CD4-positive, alpha-beta T cell treated with Interleukin-2 at 100 ng/mL for 4 hours (primary cell): ENCODE measurements at regions not wholly inside any gene's neighbourhood (a gene's known extent, or its start where the extent isn't known, plus 50 kb on each side); places are given as distances from the start of the nearest gene placed in this dataset.

ENCODE experiments used
- DNase-seq: peaks from one replicate; pipeline ENCODE4 v3.0.0-alpha.2; 2020; ENCODE audit warnings: low spot score

DNA sequence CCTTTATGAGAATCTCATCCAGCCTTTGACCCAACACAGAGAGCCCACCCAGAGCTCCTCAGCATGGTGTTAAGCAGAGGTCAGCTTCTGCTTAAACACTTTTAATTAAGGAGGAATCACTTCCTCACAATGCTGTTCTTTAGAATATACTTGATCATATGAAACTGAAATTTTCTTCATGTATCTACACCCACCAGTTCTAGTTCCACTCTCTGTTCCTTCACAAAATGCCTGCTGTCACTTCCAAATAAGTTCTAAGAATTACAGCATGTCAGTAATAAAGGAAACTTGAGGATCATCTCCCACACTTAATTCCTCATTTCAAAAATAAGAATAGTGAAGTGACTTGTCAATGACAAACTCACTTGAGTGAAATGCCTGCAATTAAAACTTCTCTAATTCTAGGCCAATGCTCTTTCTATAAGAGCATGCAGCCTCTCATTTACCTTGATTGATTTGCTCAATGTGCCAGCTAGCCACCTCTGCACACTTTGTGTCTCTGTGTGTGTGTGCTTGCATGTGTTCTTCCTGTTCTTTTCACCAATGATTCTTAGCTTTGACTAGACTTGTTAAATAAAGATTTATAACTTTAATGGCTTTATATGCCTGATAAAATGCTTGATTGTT, 356.3 kb downstream of the PLPP3 start:
- DNase-seq, result no peak

DNA sequence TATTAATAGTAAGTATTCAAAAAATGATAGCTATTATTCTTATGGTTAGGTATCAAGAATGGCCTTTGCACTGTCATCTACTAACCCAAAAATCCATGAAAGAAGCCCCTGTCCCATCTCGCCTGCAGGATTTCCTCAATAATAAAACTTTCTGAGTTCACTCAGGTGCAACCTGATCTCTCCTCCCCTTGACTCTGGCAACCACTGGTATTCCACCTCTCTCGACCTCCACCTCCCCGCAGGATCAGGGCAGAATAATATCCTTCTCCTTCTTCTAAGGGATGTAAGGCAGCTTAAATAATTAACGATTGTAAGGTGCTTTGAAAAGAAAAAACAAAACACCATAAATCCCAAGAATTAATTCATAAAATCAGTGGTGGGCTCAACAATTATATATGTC, 359.3 kb downstream of the PLPP3 start:
- no peak for DNase-seq

DNA sequence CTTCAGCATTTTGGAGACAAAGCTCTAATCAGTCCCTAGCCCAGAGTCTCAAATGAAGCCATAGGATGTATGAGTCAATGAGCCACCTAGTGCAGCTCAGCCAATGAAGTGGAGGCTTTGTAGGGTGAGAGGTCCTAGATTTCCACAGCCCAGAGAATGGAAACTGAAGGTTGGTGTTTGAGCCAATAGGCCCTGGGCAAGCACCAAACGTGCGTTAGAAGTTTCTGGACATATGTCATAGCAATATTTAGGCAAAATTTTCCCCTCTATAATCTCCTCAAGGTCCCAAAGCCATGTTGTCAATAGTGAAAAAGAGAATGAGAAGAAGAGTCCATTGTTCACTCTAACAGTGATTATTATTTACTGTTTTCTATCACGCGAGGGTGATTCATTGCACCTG, 361.3 kb downstream of the PLPP3 start:
- DNase-seq, result no peak

DNA sequence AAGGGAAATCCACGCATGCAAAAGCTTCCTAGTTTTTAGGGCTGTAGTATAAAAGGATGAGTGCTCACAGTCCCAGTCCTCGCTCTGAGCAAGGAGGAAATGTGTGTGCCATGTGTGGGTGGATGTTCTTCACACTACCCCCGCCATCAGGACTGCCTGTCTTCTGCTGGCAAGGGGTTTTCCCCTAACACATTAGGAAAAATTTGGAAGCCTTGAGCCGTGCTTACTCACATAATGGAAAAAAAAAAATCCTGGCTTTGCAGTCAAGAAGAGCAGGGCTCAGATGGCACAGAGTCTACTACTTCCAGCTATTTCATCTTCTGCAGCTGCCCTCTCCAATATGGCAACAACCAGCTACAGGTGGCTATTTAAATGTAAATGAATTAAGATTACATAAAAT, 363.1 kb downstream of the PLPP3 start:
- no peak for DNase-seq

DNA sequence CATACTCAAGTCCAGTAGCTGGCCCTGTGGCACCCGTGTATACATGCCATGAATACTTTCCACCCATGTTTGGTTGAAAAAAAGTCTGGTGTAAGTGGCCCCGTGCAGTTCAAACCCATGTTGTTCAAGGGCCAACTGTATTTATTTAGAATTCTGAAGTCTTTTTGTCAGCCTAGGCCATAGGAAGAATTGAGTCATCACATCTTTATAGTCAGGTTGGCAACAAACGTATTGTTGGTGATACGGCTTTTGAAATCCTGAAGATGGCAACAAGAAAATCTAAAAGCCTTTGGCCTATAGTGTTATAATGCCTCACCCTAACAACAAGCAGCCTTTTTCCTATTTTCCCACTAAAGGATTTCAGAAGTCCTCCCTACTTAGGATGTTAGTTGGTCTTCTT, 363.6 kb downstream of the PLPP3 start:
- DNase-seq, result no peak

DNA sequence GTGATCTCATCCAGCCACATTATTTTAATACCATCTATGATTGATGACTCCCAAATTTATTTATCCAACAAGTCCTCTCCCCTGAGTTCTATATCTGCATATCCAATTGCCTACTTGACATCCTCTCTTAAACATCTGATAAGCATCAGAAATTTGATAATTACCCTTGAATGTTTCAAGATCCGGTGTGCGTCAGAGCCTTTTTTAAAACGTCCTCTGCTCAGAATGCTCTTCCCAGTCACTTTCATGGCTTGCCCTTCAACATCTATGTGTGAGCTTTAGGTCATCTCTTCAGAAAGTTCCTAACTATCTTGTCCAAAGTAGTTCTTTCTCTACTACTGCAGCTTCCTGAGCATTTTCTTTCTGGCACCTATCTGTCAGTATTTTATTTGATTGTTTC, 364.3 kb downstream of the PLPP3 start:
- no peak for DNase-seq

DNA sequence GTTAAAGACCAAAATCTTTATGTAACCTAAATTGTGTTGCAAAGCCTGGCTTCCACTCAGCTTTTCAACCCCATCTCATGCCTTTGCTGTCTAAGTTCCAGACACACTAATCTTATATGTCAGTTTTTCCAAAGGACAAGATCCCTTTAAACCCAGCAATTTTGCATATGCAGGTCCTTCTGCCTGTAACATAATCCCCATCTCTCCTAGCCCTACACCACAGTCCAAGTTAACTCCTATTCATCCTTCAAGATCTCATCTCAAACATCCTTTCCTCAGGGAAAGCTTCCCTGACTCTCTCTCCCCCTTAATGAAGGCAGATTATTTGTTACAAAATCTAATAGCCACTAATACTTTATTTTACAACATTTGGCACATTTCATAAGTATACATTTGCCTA, 366.3 kb downstream of the PLPP3 start:
- DNase-seq, result no peak

DNA sequence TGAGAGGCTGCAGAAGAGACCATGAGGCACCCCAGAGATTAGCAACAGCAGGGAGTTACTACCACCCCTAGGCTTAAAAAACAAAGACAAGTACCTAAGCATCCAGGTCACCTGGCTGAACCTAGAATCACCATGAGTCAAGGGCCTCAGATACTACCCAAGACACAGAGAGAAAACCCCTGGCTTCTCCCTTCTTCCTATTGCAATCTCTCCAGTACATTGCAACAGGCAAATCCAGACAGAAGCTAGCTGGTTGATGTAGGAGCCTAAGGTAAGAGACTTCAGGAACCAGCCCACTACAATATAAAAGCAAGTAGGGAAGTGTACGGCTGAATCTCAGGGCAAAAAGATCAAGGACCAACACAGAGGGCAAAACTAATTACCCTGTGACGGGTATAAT, 367.2 kb downstream of the PLPP3 start:
- DNase-seq, result no peak

DNA sequence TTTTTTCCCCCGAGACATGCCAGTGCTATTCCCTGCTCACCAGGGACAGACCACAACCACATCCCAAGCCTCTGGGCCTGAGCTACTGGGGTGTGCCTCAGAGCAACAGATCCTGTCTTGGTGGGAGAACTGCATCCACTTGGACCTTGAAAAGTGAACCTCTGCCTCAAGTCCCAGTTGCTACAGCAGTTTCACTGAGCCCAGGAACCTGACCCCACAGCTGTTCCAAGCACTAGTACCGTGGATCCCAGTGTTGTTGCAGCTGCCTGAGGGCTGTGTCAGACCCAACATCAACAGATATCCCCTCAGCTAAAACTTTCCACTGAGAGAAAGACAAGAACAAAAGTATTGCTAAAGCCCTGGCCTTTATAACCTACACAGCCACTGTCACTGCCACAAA, 373.0 kb downstream of the PLPP3 start:
- no peak for DNase-seq

DNA sequence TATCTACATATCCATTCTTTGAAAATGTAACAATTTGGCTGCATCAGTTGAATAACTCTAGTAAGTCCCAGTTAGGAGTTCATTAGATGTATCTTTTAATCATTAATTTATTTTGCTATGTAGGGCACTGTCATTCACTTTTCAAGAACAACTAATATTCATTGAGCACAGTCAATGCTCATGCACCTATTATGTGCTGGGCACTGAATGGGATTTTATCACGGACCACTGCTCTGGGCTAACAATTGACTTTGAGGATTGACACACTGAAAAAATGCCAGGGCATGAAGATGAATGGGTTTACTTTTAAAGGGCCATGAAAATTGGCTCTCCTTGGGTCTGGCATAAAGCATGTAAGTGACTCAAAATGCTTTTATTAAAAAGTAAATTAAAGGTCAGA, 375.2 kb downstream of the PLPP3 start:
- no peak for DNase-seq

DNA sequence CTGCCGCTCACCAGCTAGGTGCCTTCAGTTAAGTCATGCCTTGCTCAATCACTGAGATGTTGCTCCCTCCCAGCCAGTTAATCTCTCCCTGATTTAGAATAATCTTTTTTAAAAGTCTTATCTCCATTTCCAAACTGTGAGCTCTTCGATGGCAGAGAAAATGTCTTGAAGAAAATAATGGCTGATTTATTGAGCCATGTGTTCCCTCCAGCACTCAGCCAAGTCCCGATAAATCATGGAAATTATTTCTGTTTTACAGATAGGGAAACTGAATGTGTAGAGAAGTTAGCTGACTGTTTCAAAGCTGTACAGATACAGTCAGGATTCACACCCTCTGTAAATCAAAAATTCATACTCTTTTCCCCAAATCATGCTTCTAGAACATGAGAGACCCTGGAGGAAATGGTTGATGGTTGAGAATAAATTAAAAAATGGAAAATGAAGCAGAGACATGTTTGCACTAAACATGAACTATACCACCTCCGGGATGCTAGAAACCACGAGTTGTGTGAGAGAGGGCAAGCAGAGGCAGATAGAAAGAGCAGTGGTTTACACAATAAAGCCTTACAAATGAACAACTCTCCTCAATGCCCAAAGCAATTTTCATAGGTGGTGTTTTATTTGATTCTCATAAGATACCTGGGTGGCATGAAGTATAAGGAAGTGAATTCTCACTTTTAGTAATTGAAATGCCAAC, 376.4 kb downstream of the PLPP3 start:
- no peak for DNase-seq

DNA sequence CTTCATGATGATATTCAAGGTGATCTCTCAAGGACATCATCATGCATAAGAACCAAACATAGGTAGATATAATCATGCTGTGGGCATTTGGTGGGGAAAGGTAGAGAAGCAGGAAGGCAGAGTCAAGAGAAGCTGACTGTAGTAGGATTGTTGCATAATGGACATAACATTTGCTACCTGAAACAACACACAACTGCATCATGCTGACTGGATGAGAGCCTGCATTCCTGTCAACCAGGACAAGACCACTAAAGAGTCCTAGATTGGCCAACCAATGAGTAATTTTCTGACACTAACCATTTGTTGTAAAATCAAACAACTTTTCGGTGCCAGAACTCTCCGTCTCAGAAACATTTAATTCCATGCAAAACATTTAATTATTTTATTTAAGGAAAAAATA, 377.2 kb downstream of the PLPP3 start:
- no peak for DNase-seq

DNA sequence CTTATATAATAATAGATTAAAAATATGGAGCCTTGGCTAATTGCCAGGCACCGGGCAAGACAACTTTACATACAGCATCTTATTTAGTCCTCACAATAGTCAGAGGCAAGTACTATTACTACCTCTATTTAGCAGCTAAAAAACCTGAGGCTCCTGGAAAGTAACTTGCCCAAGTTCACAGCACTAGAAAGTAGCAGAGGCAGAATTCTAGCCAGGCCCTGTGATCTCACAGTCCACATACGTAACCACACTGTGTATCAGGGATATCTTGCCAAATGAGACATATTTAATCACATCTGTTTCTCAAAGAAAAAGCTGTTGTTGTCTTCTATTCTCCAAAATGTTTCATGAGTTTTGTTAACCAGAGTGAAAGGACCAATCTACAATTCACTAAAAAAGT, 378.5 kb downstream of the PLPP3 start:
- no peak for DNase-seq

DNA sequence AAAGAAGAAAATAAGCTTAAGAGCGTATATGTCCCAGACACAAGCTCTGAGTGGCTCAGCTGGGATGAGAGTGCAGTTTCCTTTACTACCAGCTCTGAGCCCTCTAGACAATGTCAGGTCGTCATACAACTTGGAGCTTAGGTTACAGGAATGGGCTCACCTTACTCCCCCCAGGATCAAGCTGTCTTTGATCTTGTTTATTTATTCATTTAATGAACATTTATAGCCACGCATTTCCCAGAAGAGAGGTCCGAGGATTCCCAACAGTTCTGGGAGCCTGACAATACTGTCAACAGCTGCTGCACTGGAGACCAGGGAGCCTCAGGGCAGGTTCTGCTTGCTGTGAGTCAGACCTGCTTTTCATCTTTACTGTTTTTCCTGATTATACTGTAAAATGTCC, 378.9 kb downstream of the PLPP3 start:
- DNase-seq, result no peak

DNA sequence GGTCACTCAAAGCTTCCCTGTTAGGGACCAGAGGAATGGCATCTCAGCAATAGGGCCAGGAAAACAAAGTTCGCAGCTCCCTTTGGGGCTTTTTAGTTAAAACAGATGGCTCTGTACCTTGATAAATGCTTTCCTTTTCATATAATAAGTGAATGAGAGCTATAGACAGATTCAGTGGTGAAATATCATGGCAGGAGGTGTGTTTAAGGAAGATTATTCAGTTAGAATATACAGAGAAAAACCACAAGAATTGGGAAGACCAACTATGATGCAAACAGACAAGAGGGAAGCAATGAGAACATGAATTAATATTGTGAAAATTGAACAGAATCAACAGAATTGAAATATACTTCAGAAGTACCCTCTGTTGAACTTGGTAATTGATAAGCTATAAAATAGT, 379.4 kb downstream of the PLPP3 start:
- no peak for DNase-seq

DNA sequence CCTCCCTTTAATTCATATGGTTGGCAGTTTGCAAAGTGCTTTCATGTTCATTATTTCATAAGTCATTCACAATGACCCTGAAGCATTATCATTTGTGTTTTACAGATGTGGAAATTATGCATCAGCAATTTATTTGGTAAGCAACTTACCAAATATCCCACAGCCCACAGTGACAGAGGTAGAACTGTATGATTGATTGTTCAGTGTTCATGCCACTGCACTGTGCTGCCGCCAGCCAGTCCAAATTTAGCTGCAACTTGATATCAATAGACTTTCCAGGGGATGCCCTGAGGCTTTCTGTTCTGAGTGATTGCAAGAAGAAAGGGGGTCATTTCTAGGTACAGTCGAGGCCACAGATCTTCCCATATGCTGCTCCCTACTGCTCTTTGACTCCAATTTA, 380.3 kb downstream of the PLPP3 start:
- DNase-seq, result no peak

DNA sequence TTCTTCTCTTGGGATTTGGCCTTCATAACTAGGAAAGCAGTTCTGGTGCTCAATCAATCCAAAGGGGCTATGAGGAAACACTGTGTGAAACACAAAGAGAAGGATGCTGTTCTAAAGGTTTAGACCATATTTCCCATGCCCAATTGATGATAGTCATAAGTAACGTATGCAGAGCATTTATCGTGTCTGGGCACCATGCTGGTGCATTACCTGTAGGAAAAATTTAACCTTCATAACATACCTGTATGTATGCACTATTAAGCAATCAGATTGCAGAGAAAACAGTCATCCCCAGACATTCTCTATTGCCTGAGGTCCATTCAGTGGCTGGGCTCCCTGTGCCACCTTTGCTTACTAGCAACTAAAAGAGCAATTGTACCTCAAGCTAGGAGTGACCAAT, 381.4 kb downstream of the PLPP3 start:
- DNase-seq, result no peak

DNA sequence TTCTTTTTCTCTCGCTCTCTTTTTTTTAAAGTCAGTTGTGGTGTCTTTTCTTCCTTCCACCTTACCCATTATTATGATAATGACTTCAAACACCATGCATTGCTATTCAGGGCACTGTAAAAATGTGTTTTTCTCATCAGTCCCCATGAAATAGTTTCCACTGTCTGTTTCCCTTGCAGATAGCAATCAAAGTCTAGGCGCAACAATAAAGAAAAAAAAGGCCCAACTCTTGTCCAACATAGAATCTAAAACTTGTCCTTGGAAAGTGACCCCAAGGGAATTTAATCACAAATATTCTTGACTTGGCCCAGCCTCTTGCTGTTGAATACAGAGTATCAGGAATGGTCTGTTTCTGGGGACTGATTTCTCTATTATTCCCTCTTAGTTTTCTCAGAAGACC, 382.5 kb downstream of the PLPP3 start:
- DNase-seq, result no peak

DNA sequence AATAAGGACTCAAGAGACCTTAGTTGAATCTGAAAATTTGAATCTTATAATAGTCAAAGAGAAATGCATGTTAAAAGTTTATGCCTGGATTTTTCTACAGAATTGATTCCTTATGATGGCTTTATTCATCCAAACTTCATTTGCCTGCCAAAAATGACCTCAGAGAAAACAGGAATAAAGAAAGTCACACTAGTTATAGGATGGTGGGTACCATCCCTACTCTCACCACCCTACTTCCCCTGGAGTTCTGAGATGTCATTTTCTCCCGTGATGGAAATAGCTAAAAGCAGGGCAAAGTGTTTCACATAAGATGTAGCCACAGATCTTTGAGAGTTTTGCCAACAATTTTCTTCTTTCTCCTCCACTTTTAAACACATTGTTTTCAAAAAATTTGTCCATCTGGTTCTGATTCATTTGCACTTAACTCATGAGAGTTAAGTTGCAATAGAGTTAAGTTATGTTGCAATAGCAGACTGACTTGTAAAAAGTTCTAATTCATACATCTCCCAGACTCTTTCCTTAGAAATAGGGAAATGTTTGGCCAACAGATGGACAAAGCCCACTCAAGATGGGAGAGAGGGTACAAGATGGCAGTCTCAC, 384.6 kb downstream of the PLPP3 start:
- no peak for DNase-seq

DNA sequence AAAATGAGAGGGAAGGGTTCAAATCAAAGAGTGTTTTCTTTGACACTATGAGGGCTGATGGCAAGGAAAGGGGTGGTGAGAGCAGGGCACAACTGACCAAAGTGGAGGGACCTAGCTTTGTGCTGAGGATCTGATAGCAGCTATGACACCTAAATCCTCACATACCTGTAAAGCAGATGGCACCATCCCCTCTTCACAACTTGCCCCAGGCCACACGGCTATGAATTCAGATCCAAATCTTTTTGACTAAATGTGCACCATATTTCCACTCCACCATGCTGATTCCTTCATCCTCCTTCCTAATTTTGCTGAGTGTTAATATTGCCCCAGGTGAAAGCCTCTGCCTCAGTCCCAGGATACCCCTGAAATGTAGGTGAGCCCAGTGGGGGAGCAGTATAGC, 385.7 kb downstream of the PLPP3 start:
- no peak for DNase-seq

DNA sequence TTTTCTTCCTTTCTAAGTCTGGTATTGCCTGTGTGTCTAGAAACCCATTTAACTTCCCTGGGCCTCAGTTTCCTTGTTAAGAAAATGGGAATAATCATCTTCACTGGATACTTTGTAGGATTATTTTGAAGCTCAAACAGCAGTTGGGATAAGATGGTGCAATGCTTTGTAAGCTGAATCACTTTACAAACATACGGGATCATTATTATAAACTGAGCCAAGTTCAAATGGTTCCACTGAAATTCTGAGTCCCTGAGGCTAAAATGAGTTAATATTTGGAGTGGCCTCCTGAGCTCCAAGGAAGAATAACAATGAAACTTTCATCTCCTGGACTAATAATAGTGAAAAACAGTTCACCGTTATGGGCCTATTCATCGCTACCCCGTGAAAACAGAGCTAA, 388.0 kb downstream of the PLPP3 start:
- no peak for DNase-seq

DNA sequence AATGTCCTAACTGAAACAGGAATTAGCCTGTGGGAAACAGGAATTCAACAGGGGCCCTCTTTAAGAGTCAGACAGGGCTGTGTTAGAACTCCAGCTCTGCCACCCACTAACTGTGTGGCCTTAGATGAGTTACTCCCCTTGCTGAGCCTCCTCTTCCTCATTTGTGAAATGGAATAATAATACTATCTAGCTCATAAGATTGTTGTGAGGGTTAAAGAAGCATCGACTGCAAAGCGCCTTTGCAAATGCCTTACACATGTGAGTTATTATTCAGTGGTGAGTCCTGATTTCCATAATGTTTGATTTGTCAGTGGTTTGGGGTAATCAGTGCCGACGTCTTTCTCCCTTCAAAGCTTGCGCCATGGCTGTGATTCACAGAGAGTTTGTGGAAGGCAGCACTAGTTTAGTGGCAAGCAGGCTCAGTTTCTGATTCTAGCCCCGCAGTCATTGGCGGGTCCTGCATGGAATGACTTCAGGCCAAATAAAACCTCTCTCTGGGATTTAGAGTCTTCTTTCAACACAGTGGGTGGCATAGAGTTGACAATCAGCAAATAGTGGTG, 388.5 kb downstream of the PLPP3 start:
- DNase-seq, result no peak

DNA sequence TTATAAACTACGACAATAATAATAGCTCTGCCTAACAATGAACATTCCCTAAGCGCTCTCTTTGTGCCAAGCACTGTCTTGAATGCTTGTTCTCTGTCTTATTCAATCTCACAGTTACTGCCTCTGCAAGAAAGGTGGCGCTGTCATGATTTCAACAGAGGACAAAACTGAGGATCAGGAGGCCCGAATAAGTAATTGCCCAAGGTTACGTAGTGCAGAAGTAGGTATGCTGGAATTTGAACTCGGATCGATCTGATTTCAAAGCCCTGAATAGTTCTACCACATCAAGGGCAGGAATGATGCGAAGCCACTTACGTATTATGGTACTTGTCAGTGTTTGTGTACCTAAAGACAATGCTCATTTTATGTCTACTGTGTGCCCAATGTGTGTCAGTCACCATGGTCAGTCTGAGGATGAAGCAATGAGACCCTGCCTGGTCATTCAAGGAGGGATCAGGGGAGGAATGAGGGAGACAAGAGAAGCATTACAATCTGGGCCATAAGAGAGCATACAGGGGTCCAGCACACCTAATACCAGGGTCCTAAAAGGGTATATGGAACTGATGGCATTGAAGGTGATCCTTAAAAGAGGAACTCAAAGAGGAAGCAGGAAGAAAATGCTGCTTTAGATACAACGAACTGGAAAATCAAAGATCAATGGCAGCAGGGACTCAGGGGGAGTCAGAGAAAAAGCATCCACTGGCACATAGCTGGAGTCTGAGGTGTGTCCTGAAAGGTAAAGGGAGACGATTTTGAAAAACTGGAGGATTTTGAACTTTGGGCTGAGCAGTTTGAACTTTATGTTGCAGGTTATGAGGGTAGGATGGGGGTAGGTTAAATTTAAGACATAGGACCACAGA, 389.2 kb downstream of the PLPP3 start:
- no peak for DNase-seq
